Endothelial cell of umbilical vein (primary cell): ENCODE measurements at regions not wholly inside any gene's neighbourhood (a gene's known extent, or its start where the extent isn't known, plus 50 kb on each side); places are given as distances from the start of the nearest gene placed in this dataset.

Experiments
- BruUV-seq: library from RNA; stranded (reverse); fragments of 400-500 nt; replicated peaks from 2 replicates; lab custom pipeline; 2021; lab: Mats Ljungman, UMichigan
- CTCF ChIA-PET: fragments of 300-600, 350-600 bp; sonication (Branson Sonifier 250); formaldehyde crosslinking; loops from one replicate; lab custom pipeline; 2021; ENCODE audit warnings: antibody characterized with exemption, inconsistent platforms; lab: Charles Lee
- POLR2A ChIA-PET: fragments of 300-600, 350-600 bp; sonication (Branson Sonifier 250); formaldehyde crosslinking; loops from one replicate; lab custom pipeline; 2021; ENCODE audit warnings: antibody characterized with exemption, inconsistent platforms; lab: Charles Lee
- DNase-seq: peaks from one replicate; pipeline ENCODE4 v3.0.0-alpha.2; 2011; ENCODE audit warnings: low read depth, low spot score
- FAIRE-seq: peaks from 2 replicates; lab custom pipeline; 2011; peaks lifted over from hg19 to GRCh38; lab: Jason Lieb, UNC
- H2AFZ ChIP-seq: 2 replicates; pipeline ENCODE4 v1.6.0; 2012; ENCODE audit warnings: low read depth, low read length, control low read depth, inconsistent platforms
- H3K27ac ChIP-seq: 2 replicates; pipeline ENCODE4 v1.5.1; 2011; ENCODE audit warnings: low read depth, mild to moderate bottlenecking, control low read depth, low read length, moderate library complexity; ENCODE audit not compliant: insufficient read depth
- H3K27me3 ChIP-seq, 2 experiments: 2 replicates each; pipeline versions ENCODE4 v1.6.0 to v1.6.1; 2011; ENCODE audit warnings: low read length in 2 of 2, mixed read lengths in 1 of 2; ENCODE audit not compliant: control insufficient read depth in 2 of 2, insufficient read depth in 2 of 2
- H3K36me3 ChIP-seq, 2 experiments: 2 replicates in 1 of 2; 3 replicates in 1 of 2; pipeline ENCODE4 v1.5.1; 2011; ENCODE audit warnings: low read length in 2 of 2, mild to moderate bottlenecking in 1 of 2, moderate library complexity in 1 of 2; ENCODE audit not compliant: control insufficient read depth in 2 of 2, insufficient read depth in 2 of 2; ENCODE audit errors: extremely low read depth in 1 of 2
- H3K4me1 ChIP-seq: 3 replicates; pipeline ENCODE4 v1.5.1; 2011; ENCODE audit warnings: mild to moderate bottlenecking, low read length; ENCODE audit not compliant: control insufficient read depth, insufficient read depth; ENCODE audit errors: extremely low read depth
- H3K4me2 ChIP-seq: 2 replicates; pipeline ENCODE4 v1.6.1; 2011; ENCODE audit warnings: low read length, control low read depth, mixed read lengths; ENCODE audit not compliant: insufficient read depth
- H3K4me3 ChIP-seq, 3 experiments: fragments of 200-600 bp in 1 of 3; sonication (generic), shearing (Covaris generic) in 1 of 3; replicated peaks in 1 of 3; 2 replicates each; pipeline ENCODE4 v1.5.1; 2011 to 2016; ENCODE audit warnings: control low read depth in 3 of 3, low read length in 3 of 3, mild to moderate bottlenecking in 2 of 3, inconsistent platforms in 1 of 3, low read depth in 1 of 3, moderate library complexity in 1 of 3; ENCODE audit not compliant: insufficient read depth in 1 of 3
- H3K79me2 ChIP-seq: 2 replicates; pipeline ENCODE4 v1.6.0; 2012; ENCODE audit warnings: low read length, inconsistent platforms; ENCODE audit not compliant: control insufficient read depth, insufficient read depth
- H3K9ac ChIP-seq: replicated peaks from 2 replicates; pipeline ENCODE3; 2011; ENCODE audit warnings: low read length, control low read depth; ENCODE audit not compliant: insufficient read depth; ENCODE audit errors: extremely low read depth
- H3K9me1 ChIP-seq: replicated peaks from 3 replicates; pipeline ENCODE4 v1.6.0; 2011; ENCODE audit warnings: mild to moderate bottlenecking, low read length; ENCODE audit not compliant: control insufficient read depth, insufficient read depth; ENCODE audit errors: extremely low read depth
- H3K9me3 ChIP-seq: replicated peaks from 2 replicates; pipeline ENCODE4 v1.5.1; 2012; ENCODE audit warnings: low read length, inconsistent platforms; ENCODE audit not compliant: control insufficient read depth, insufficient read depth
- H4K20me1 ChIP-seq: replicated peaks from 2 replicates; pipeline ENCODE3; 2011; ENCODE audit warnings: mild to moderate bottlenecking, low read length; ENCODE audit not compliant: control insufficient read depth, insufficient read depth; ENCODE audit errors: extremely low read depth
- EZH2 ChIP-seq: IDR thresholded peaks from 2 replicates; pipeline ENCODE4 v1.6.1; 2012; ENCODE audit warnings: borderline replicate concordance, low read depth, mild to moderate bottlenecking, moderate library complexity, low read length, inconsistent platforms; ENCODE audit not compliant: severe bottlenecking
- FOS ChIP-seq: IDR thresholded peaks from 2 replicates; pipeline ENCODE4 v1.6.1; 2011; ENCODE audit warnings: mild to moderate bottlenecking, low read length, moderate library complexity, borderline replicate concordance; ENCODE audit not compliant: insufficient read depth
- GATA2 ChIP-seq: IDR thresholded peaks from 2 replicates; pipeline ENCODE4 v1.7.0; 2011; ENCODE audit warnings: low read depth, mild to moderate bottlenecking, moderate library complexity, mixed read lengths, low read length; ENCODE audit not compliant: insufficient read length, insufficient read depth
- JUN ChIP-seq: IDR thresholded peaks from 2 replicates; pipeline ENCODE4 v1.6.1; 2011; ENCODE audit warnings: borderline replicate concordance, low read depth; ENCODE audit not compliant: insufficient read length, insufficient read depth
- MYC ChIP-seq: IDR thresholded peaks from one replicate; pipeline ENCODE4 v1.6.1; 2011; ENCODE audit warnings: mild to moderate bottlenecking, low read depth, low read length
- POLR2A ChIP-seq: IDR thresholded peaks from 2 replicates; pipeline ENCODE4 v1.6.1; 2012; ENCODE audit warnings: low read depth, mild to moderate bottlenecking, control low read depth, low read length
- POLR2AphosphoS5 ChIP-seq: IDR thresholded peaks from 2 replicates; pipeline ENCODE4 v1.6.1; 2012; ENCODE audit warnings: low read depth, mild to moderate bottlenecking, control low read depth, low read length, moderate library complexity; ENCODE audit not compliant: insufficient read depth
- dilution Hi-C: fragments of 300-500 bp; cut with MboI; formaldehyde crosslinking; loops from one replicate; pipeline ENCODE4 v1.15.0; 2019; ENCODE audit warnings: low sequenced_read_pairs; ENCODE audit not compliant: extremely low pct_ligation_motif_present
- intact Hi-C: fragments of 100-400 bp; cut with micrococcal nuclease; formaldehyde crosslinking; loops from one replicate; pipeline ENCODE4 v1.10.0; 2022
- TF ChIP-seq, protein P1 (sequence below), 2 donors: IDR thresholded peaks; 1 replicate in 1 of 2; 2 replicates in 1 of 2; pipeline ENCODE4 v1.5.1; 2011; ENCODE audit warnings: low read length in 2 of 2, mild to moderate bottlenecking in 2 of 2, moderate library complexity in 2 of 2, control low read depth in 1 of 2, inconsistent platforms in 1 of 2, low read depth in 1 of 2; ENCODE audit not compliant: insufficient read depth in 1 of 2; ENCODE audit errors: extremely low read depth in 1 of 2
- TF ChIP-seq, protein P2 (sequence below): IDR thresholded peaks from 2 replicates; pipeline ENCODE4 v1.6.1; 2011; ENCODE audit not compliant: insufficient read depth, insufficient read length

DNA sequence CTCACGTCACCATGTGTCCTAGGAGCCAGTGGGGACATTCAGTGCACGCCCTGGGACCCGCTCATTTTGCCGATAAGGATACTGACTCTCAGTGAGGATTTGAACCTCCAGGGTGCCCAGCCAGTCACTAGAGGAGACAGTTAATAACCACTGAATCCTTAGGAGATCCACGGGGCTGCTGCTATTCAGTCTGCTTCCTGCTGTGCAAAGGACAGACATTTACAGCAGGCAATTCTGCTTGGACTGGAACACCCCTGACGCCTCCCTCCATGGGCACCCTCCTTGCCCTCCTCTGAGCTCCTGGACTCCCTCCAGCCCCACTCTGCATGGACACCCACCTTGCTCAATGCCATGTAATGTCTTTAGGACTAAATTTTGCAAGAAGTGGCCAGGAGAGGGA is 265.5 kb downstream of the EIPR1 start:
- BruUV-seq: no TSS peak
- Histone ChIP-seq H2AFZ (no peak overlapping the region), H3K9me1 (no peaks in the 10 kb centered on the region), H4K20me1 (no peaks in the 10 kb centered on the region), H3K9ac (no peak overlapping the region), H3K4me2 (no peak overlapping the region), H3K27me3 (no peaks in the 10 kb centered on the region), H3K79me2 (no peaks in the 10 kb centered on the region), H3K9me3 (peaks cover 2% of the 10 kb centered on the region), H3K4me3 (no peak overlapping the region), H3K27ac (no peak overlapping the region), H3K4me1 (no peaks in the 10 kb centered on the region), H3K36me3 (no peaks in the 10 kb centered on the region)
- CTCF ChIA-PET: no interaction called here
- TF ChIP-seq MYC (no peak), POLR2A (no peak), EZH2 (no peak), FOS (no peak), JUN (no peak), POLR2AphosphoS5 (no peak), GATA2 (no peak)
- TF ChIP-seq, protein P1, sequence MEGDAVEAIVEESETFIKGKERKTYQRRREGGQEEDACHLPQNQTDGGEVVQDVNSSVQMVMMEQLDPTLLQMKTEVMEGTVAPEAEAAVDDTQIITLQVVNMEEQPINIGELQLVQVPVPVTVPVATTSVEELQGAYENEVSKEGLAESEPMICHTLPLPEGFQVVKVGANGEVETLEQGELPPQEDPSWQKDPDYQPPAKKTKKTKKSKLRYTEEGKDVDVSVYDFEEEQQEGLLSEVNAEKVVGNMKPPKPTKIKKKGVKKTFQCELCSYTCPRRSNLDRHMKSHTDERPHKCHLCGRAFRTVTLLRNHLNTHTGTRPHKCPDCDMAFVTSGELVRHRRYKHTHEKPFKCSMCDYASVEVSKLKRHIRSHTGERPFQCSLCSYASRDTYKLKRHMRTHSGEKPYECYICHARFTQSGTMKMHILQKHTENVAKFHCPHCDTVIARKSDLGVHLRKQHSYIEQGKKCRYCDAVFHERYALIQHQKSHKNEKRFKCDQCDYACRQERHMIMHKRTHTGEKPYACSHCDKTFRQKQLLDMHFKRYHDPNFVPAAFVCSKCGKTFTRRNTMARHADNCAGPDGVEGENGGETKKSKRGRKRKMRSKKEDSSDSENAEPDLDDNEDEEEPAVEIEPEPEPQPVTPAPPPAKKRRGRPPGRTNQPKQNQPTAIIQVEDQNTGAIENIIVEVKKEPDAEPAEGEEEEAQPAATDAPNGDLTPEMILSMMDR (IDR thresholded peaks at IDR 0.05; ENCODE audit: extremely low read depth in 1 of 2, insufficient read depth in 1 of 2, low read depth in 1 of 2, low read length in 2 of 2): no peak
- TF ChIP-seq, protein P2, sequence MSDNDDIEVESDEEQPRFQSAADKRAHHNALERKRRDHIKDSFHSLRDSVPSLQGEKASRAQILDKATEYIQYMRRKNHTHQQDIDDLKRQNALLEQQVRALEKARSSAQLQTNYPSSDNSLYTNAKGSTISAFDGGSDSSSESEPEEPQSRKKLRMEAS: no peak
- dilution Hi-C loops (no loop called here), intact Hi-C loops (no loop called here)
- DNase-seq (no peak), FAIRE-seq (no peak)
- POLR2A ChIA-PET: no interaction called here
